CD8-positive, alpha-beta memory T cell (primary cell): ENCODE measurements at regions not wholly inside any gene's neighbourhood (a gene's known extent, or its start where the extent isn't known, plus 50 kb on each side); places are given as distances from the start of the nearest gene placed in this dataset.

Experiments used
- CTCF ChIA-PET: fragments of 350-600 bp; sonication (Branson Sonifier 250); formaldehyde crosslinking; loops from one replicate; lab custom pipeline; 2021; ENCODE audit warnings: antibody characterized with exemption; lab: Charles Lee
- POLR2A ChIA-PET: fragments of 350-600 bp; sonication (Branson Sonifier 250); formaldehyde crosslinking; loops from one replicate; lab custom pipeline; 2021; ENCODE audit warnings: antibody characterized with exemption; lab: Charles Lee
- DNase-seq, 5 donors: peaks; one replicate each; pipeline versions ENCODE4 v3.0.0 to v3.0.0-alpha.2; 2020 to 2022; ENCODE audit warnings: mixed read lengths in 1 of 5
- H3K27ac ChIP-seq: one replicate; pipeline ENCODE4 v1.7.0; 2013; ENCODE audit warnings: low read depth, mild to moderate bottlenecking, low read length, moderate library complexity
- H3K27me3 ChIP-seq: 2 replicates; pipeline ENCODE4 v1.7.0; 2013; ENCODE audit warnings: low read length, mild to moderate bottlenecking; ENCODE audit not compliant: insufficient read depth, poor library complexity, severe bottlenecking
- H3K36me3 ChIP-seq: 2 replicates; pipeline ENCODE4 v1.7.0; 2013; ENCODE audit warnings: mild to moderate bottlenecking, low read length, moderate library complexity; ENCODE audit not compliant: insufficient read depth
- H3K4me1 ChIP-seq: 2 replicates; pipeline ENCODE4 v1.7.0; 2013; ENCODE audit warnings: mild to moderate bottlenecking, low read length, moderate library complexity; ENCODE audit not compliant: insufficient read depth
- H3K4me3 ChIP-seq: 2 replicates; pipeline ENCODE4 v1.7.0; 2013; ENCODE audit warnings: mild to moderate bottlenecking, low read length
- H3K9me3 ChIP-seq: 2 replicates; pipeline ENCODE4 v1.7.0; 2013; ENCODE audit warnings: mild to moderate bottlenecking, low read length
- H3K27ac Mint-ChIP-seq, 8 donors: one replicate each; pipeline ENCODE4 v1.8.0; 2020 to 2021; ENCODE audit warnings: mixed read lengths in 8 of 8, mild to moderate bottlenecking in 6 of 8, inconsistent platforms in 3 of 8, moderate library complexity in 3 of 8
- H3K27me3 Mint-ChIP-seq, 2 donors: one replicate each; pipeline ENCODE4 v1.8.0; 2020 to 2021; ENCODE audit warnings: mixed read lengths in 2 of 2, mild to moderate bottlenecking in 1 of 2, moderate library complexity in 1 of 2
- H3K36me3 Mint-ChIP-seq, 3 donors: one replicate each; pipeline ENCODE4 v1.8.0; 2020 to 2021; ENCODE audit warnings: mixed read lengths in 3 of 3, inconsistent platforms in 1 of 3, mild to moderate bottlenecking in 1 of 3
- H3K4me1 Mint-ChIP-seq, 3 donors: one replicate each; pipeline ENCODE4 v1.8.0; 2020 to 2021; ENCODE audit warnings: mixed read lengths in 3 of 3, inconsistent platforms in 1 of 3, mild to moderate bottlenecking in 1 of 3
- H3K4me3 Mint-ChIP-seq, 7 donors: one replicate each; pipeline ENCODE4 v1.8.0; 2020 to 2021; ENCODE audit warnings: mixed read lengths in 7 of 7, mild to moderate bottlenecking in 6 of 7, moderate library complexity in 4 of 7, inconsistent platforms in 2 of 7
- H3K9me3 Mint-ChIP-seq, 5 donors: one replicate each; pipeline ENCODE4 v1.8.0; 2020 to 2022; ENCODE audit warnings: mixed read lengths in 5 of 5, mild to moderate bottlenecking in 3 of 5, moderate library complexity in 2 of 5, inconsistent platforms in 1 of 5

- H3K9me3 ChIP-seq, result no peaks in the 10 kb centered on the region
- POLR2A ChIA-PET, result no interaction called here
- no peak overlapping the region for H3K4me3 Mint-ChIP-seq
- DNase-seq, result no peak
- CTCF ChIA-PET, result no interaction called here
- H3K36me3 ChIP-seq, result no peaks in the 10 kb centered on the region
- no peaks in the 10 kb centered on the region for H3K4me1 ChIP-seq
- no peak overlapping the region for H3K4me3 ChIP-seq
- H3K27me3 ChIP-seq, result no peaks in the 10 kb centered on the region
- no peaks in the 10 kb centered on the region for H3K27me3 Mint-ChIP-seq
- no peaks in the 10 kb centered on the region for H3K4me1 Mint-ChIP-seq
- no peaks in the 10 kb centered on the region for H3K36me3 Mint-ChIP-seq
- H3K27ac ChIP-seq, result no peak overlapping the region
- H3K9me3 Mint-ChIP-seq, result peaks cover 0 to 9% (median 0%) of the 10 kb centered on the region in 5 donors
- H3K27ac Mint-ChIP-seq, result no peak overlapping the region
Observed at GRCh38 chr21:30057108-30057507, 109.5 kb downstream of the CLDN17 start.

- Mint-ChIP-seq H3K9me3 (peaks cover 0 to 3% (median 0%) of the 10 kb centered on the region in 5 donors), H3K4me1 (no peaks in the 10 kb centered on the region), H3K36me3 (no peaks in the 10 kb centered on the region), H3K4me3 (no peak overlapping the region), H3K27ac (no peak overlapping the region), H3K27me3 (no peaks in the 10 kb centered on the region)
- Histone ChIP-seq H3K36me3 (no peaks in the 10 kb centered on the region), H3K27ac (no peak overlapping the region), H3K9me3 (no peaks in the 10 kb centered on the region), H3K4me3 (no peak overlapping the region), H3K27me3 (no peaks in the 10 kb centered on the region), H3K4me1 (no peaks in the 10 kb centered on the region)
- CTCF ChIA-PET, result no interaction called here
- DNase-seq, result no peak
- POLR2A ChIA-PET, result no interaction called here
Observed at GRCh38 chr21:30048570-30048969, 108.8 kb upstream of the GRIK1 start.

- H3K27ac Mint-ChIP-seq, result no peak overlapping the region
- no peaks in the 10 kb centered on the region for H3K4me1 ChIP-seq
- H3K27me3 Mint-ChIP-seq, result no peaks in the 10 kb centered on the region
- H3K27ac ChIP-seq, result no peak overlapping the region
- H3K4me1 Mint-ChIP-seq, result no peaks in the 10 kb centered on the region
- ChIA-PET CTCF (interaction anchor here (1.0 kb wide), 1 partner anchor 29 kb away, joined by 3 read pairs; no protein-coding TSS in a partner anchor), POLR2A (no interaction called here)
- H3K9me3 ChIP-seq, result no peaks in the 10 kb centered on the region
- H3K9me3 Mint-ChIP-seq, result peaks cover 0 to 8% (median 7%) of the 10 kb centered on the region in 5 donors
- no peaks in the 10 kb centered on the region for H3K36me3 ChIP-seq
- no peak overlapping the region for H3K4me3 Mint-ChIP-seq
- no peaks in the 10 kb centered on the region for H3K27me3 ChIP-seq
- no peak overlapping the region for H3K4me3 ChIP-seq
- no peaks in the 10 kb centered on the region for H3K36me3 Mint-ChIP-seq
- no peak for DNase-seq
Observed at GRCh38 chr21:30044447-30045064, 104.8 kb upstream of the GRIK1 start.

GRCh38 chr21:30042443-30042842, 102.6 kb upstream of the GRIK1 start:
- Histone ChIP-seq H3K36me3 (no peaks in the 10 kb centered on the region), H3K4me3 (no peak overlapping the region), H3K9me3 (no peaks in the 10 kb centered on the region), H3K4me1 (no peaks in the 10 kb centered on the region), H3K27ac (no peak overlapping the region), H3K27me3 (no peaks in the 10 kb centered on the region)
- POLR2A ChIA-PET, result no interaction called here
- Mint-ChIP-seq H3K4me1 (no peaks in the 10 kb centered on the region), H3K27ac (no peak overlapping the region), H3K36me3 (no peaks in the 10 kb centered on the region), H3K9me3 (peaks cover under 1 to 9% (median 7%) of the 10 kb centered on the region in 5 donors), H3K27me3 (no peaks in the 10 kb centered on the region), H3K4me3 (no peak overlapping the region)
- no peak for DNase-seq
- CTCF ChIA-PET, result no interaction called here

- Histone ChIP-seq H3K4me3 (no peak overlapping the region), H3K36me3 (no peaks in the 10 kb centered on the region), H3K4me1 (no peaks in the 10 kb centered on the region), H3K27me3 (no peaks in the 10 kb centered on the region), H3K9me3 (no peaks in the 10 kb centered on the region), H3K27ac (no peak overlapping the region)
- Mint-ChIP-seq H3K9me3 (peaks cover 0 to 10% (median 7%) of the 10 kb centered on the region in 5 donors), H3K27me3 (no peaks in the 10 kb centered on the region), H3K4me3 (no peak overlapping the region), H3K27ac (no peak overlapping the region), H3K36me3 (no peaks in the 10 kb centered on the region), H3K4me1 (no peaks in the 10 kb centered on the region)
- ChIA-PET POLR2A (no interaction called here), CTCF (no interaction called here)
- no peak for DNase-seq
Observed at GRCh38 chr21:30033441-30033840, 93.6 kb upstream of the GRIK1 start.

GRCh38 chr21:30030416-30030815, 90.6 kb upstream of the GRIK1 start:
- H3K4me3 ChIP-seq, result no peak overlapping the region
- ChIA-PET CTCF (no interaction called here), POLR2A (no interaction called here)
- peaks cover 0 to 6% (median 4%) of the 10 kb centered on the region in 5 donors for H3K9me3 Mint-ChIP-seq
- no peak overlapping the region for H3K27ac Mint-ChIP-seq
- H3K4me3 Mint-ChIP-seq, result no peak overlapping the region
- no peaks in the 10 kb centered on the region for H3K4me1 ChIP-seq
- no peaks in the 10 kb centered on the region for H3K27me3 ChIP-seq
- H3K27ac ChIP-seq, result no peak overlapping the region
- no peaks in the 10 kb centered on the region for H3K36me3 ChIP-seq
- no peak for DNase-seq
- H3K9me3 ChIP-seq, result no peaks in the 10 kb centered on the region
- H3K36me3 Mint-ChIP-seq, result no peaks in the 10 kb centered on the region
- no peaks in the 10 kb centered on the region for H3K4me1 Mint-ChIP-seq
- no peaks in the 10 kb centered on the region for H3K27me3 Mint-ChIP-seq

GRCh38 chr21:30028537-30028936, 88.7 kb upstream of the GRIK1 start:
- Mint-ChIP-seq H3K4me3 (no peak overlapping the region), H3K4me1 (no peaks in the 10 kb centered on the region), H3K9me3 (peaks cover 0 to 4% (median 1%) of the 10 kb centered on the region in 5 donors), H3K27me3 (no peaks in the 10 kb centered on the region), H3K36me3 (no peaks in the 10 kb centered on the region), H3K27ac (no peak overlapping the region)
- H3K27me3 ChIP-seq, result no peaks in the 10 kb centered on the region
- H3K27ac ChIP-seq, result no peak overlapping the region
- DNase-seq, result no peak
- CTCF ChIA-PET, result interaction anchor here (0.8 kb wide), 1 partner anchor 11 kb away, joined by 3 read pairs; no protein-coding TSS in a partner anchor
- H3K4me3 ChIP-seq, result no peak overlapping the region
- POLR2A ChIA-PET, result no interaction called here
- no peaks in the 10 kb centered on the region for H3K4me1 ChIP-seq
- H3K36me3 ChIP-seq, result no peaks in the 10 kb centered on the region
- no peaks in the 10 kb centered on the region for H3K9me3 ChIP-seq

- ChIA-PET POLR2A (no interaction called here), CTCF (interaction anchor here (0.8 kb wide), 1 partner anchor 10 kb away, joined by 3 read pairs; no protein-coding TSS in a partner anchor)
- Mint-ChIP-seq H3K36me3 (no peaks in the 10 kb centered on the region), H3K27me3 (no peaks in the 10 kb centered on the region), H3K9me3 (peaks cover 0 to 4% (median 0%) of the 10 kb centered on the region in 5 donors), H3K27ac (no peak overlapping the region), H3K4me1 (no peaks in the 10 kb centered on the region), H3K4me3 (no peak overlapping the region)
- no peaks in the 10 kb centered on the region for H3K36me3 ChIP-seq
- no peak overlapping the region for H3K4me3 ChIP-seq
- no peaks in the 10 kb centered on the region for H3K9me3 ChIP-seq
- H3K27me3 ChIP-seq, result no peaks in the 10 kb centered on the region
- no peak for DNase-seq
- no peak overlapping the region for H3K27ac ChIP-seq
- no peaks in the 10 kb centered on the region for H3K4me1 ChIP-seq
Observed at GRCh38 chr21:30027986-30028385, 88.2 kb upstream of the GRIK1 start.
